Esophagus (tissue), 2 donors: ENCODE measurements at regions not wholly inside any gene's neighbourhood (a gene's known extent, or its start where the extent isn't known, plus 50 kb on each side); places are given as distances from the start of the nearest gene placed in this dataset.

ENCODE experiments used
- H3K27ac ChIP-seq, 2 donors: one replicate each; pipeline ENCODE4 v1.5.1; 2013; ENCODE audit warnings: low read depth in 2 of 2, mild to moderate bottlenecking in 2 of 2, inconsistent platforms in 1 of 2, low read length in 1 of 2, moderate library complexity in 1 of 2
- H3K27me3 ChIP-seq, 2 donors: one replicate each; pipeline ENCODE4 v1.6.1; 2013; ENCODE audit warnings: low read length in 2 of 2, control low read depth in 1 of 2, mild to moderate bottlenecking in 1 of 2; ENCODE audit not compliant: insufficient read depth in 2 of 2, control insufficient read depth in 1 of 2
- H3K36me3 ChIP-seq, 2 donors: one replicate each; pipeline ENCODE4 v1.6.1; 2013; ENCODE audit warnings: low read length in 1 of 2; ENCODE audit not compliant: control insufficient read depth in 2 of 2, insufficient read depth in 2 of 2
- H3K4me1 ChIP-seq, 2 donors: one replicate each; pipeline ENCODE4 v1.6.1; 2013; ENCODE audit warnings: low read length in 1 of 2; ENCODE audit not compliant: control insufficient read depth in 2 of 2, insufficient read depth in 2 of 2
- H3K4me3 ChIP-seq, 2 donors: one replicate each; pipeline ENCODE4 v1.5.1; 2013; ENCODE audit warnings: low read length in 2 of 2, mild to moderate bottlenecking in 2 of 2, low read depth in 1 of 2, moderate library complexity in 1 of 2
- H3K9me3 ChIP-seq, 2 donors: one replicate each; pipeline ENCODE4 v1.6.1; 2013; ENCODE audit warnings: mild to moderate bottlenecking in 2 of 2, low read depth in 1 of 2, low read length in 1 of 2, moderate library complexity in 1 of 2; ENCODE audit not compliant: control insufficient read depth in 2 of 2, insufficient read depth in 1 of 2
- WGBS, 2 donors: extraction: QIAGEN DNeasy Blood & Tissue Kit; methylation state at CpG; one replicate each; pipeline ENCODE4 v1.1.7; 2013; 5-methylcytosine and 5-hydroxymethylcytosine counted together
- donor health status: healthy with polysubstance abuse.
- donor health status: Bipolar disorder and iron deficiency.

DNA sequence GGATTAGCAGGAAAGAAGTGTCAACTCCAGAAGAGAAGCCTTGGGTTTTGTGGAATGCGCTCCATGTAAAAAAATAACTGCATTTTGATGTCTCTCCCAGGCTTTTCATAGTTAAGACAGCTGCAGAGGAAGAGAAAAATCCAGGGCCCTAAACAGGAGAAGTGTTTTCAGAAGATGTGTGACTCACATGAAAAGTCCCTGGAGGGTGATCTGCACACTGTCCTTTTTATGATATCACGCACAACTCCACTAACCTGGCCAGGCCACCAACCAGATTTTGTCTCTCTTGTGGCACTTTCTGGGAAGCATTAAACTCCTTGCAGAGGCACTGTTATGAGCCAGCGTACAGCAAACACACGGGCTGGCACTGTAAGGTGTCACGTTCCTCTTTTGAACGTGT lies 267.3 kb downstream of the FGF9 start:
- Histone ChIP-seq H3K27me3 (no peaks in the 10 kb centered on the region), H3K27ac (no peak overlapping the region), H3K9me3 (peaks cover 0 to 2% of the 10 kb centered on the region in 2 donors), H3K36me3 (no peaks in the 10 kb centered on the region), H3K4me3 (no peak overlapping the region), H3K4me1 (no peaks in the 10 kb centered on the region)
- 38 to 48% methylated on average over 6 of the region's 6 CpGs for WGBS, 2 donors

DNA sequence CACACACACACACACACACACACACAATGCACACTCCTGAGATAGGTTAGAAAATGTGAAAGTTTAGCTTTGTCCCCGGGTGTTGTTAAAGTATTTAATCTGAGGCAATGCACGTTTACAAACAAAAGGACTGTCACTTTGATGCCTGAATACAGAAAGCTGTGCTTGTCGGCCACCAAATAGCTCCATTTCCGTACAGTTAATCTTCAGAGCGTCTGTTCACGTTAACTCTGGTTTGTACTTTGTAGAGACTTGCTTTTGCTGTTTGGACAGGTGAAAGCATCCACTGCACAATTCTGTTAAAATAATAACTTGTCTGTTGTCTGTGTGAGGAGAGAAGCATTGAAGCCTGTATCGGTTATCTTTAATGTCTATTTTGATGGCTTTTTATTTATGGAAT lies 267.8 kb downstream of the FGF9 start:
- Histone ChIP-seq H3K27me3 (no peaks in the 10 kb centered on the region), H3K9me3 (peaks cover 0 to 2% of the 10 kb centered on the region in 2 donors), H3K27ac (no peak overlapping the region), H3K4me1 (no peaks in the 10 kb centered on the region), H3K36me3 (no peaks in the 10 kb centered on the region), H3K4me3 (no peak overlapping the region)
- 44 to 49% methylated on average over 7 of the region's 7 CpGs for WGBS, 2 donors

DNA sequence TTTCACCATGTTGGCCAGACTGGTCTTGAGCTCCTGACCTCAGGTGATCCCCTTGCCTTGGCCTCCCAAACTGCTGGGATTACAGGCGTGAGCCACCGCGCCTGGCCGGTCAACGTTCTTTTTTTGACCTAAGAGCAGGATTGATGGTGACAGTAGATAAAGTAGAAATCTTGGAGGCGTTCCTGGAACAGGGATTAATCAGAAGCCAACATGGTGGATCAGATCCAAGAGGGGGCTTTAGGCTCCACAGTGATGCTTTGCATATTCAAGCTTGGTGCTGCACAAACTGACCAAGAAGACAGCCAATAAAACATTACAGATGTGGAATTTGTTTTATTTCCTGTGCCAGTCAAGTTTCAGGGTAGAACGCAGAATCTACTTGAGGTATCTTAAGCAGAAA lies 271.2 kb downstream of the FGF9 start:
- no peak overlapping the region for H3K4me3 ChIP-seq
- no peak overlapping the region for H3K27ac ChIP-seq
- 79 to 83% methylated on average over 7 of the region's 7 CpGs for WGBS, 2 donors
- H3K36me3 ChIP-seq = no peaks in the 10 kb centered on the region
- no peaks in the 10 kb centered on the region for H3K4me1 ChIP-seq
- peaks cover 4 to 9% of the 10 kb centered on the region in 2 donors for H3K9me3 ChIP-seq
- no peaks in the 10 kb centered on the region for H3K27me3 ChIP-seq

DNA sequence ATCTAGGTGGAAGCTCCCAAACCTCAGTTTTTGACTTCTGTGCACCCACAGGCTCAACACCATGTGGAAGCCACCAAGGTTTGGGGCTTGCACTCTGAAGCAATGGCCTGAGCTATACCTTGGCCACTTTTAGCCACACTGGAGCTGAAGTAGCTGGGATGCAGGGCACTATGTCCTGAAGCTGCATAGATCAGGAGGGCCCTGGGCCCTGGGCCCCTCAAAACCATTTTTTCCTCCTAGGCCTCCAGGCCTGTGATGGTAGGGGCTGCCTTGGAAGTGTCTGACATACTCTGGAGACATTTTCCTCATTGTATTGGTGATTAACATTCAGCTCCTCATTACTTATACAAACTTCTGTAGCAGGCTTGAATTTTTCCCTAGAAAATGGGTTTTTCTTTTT lies 273.7 kb downstream of the FGF9 start:
- peaks cover 4 to 9% of the 10 kb centered on the region in 2 donors for H3K9me3 ChIP-seq
- no peak overlapping the region for H3K4me3 ChIP-seq
- no peaks in the 10 kb centered on the region for H3K36me3 ChIP-seq
- H3K27ac ChIP-seq = no peak overlapping the region
- H3K4me1 ChIP-seq = no peaks in the 10 kb centered on the region
- no peaks in the 10 kb centered on the region for H3K27me3 ChIP-seq

GRCh38 chr13:21945195-21945594 lies 274.3 kb downstream of the FGF9 start:
- no peaks in the 10 kb centered on the region for H3K36me3 ChIP-seq
- H3K4me1 ChIP-seq = no peaks in the 10 kb centered on the region
- H3K27me3 ChIP-seq = no peaks in the 10 kb centered on the region
- H3K27ac ChIP-seq = no peak overlapping the region
- 90 to 94% methylated on average over 3 of the region's 3 CpGs for WGBS, 2 donors
- H3K4me3 ChIP-seq = no peak overlapping the region
- peaks cover 4 to 9% of the 10 kb centered on the region in 2 donors for H3K9me3 ChIP-seq

GRCh38 chr13:21946964-21947363 lies 276.1 kb downstream of the FGF9 start:
- Histone ChIP-seq H3K27ac (no peak overlapping the region), H3K36me3 (no peaks in the 10 kb centered on the region), H3K4me3 (no peak overlapping the region), H3K4me1 (no peaks in the 10 kb centered on the region), H3K9me3 (peaks cover 4 to 9% of the 10 kb centered on the region in 2 donors), H3K27me3 (no peaks in the 10 kb centered on the region)
- WGBS, 2 donors = 91% methylated on average over 6 of the region's 6 CpGs

DNA sequence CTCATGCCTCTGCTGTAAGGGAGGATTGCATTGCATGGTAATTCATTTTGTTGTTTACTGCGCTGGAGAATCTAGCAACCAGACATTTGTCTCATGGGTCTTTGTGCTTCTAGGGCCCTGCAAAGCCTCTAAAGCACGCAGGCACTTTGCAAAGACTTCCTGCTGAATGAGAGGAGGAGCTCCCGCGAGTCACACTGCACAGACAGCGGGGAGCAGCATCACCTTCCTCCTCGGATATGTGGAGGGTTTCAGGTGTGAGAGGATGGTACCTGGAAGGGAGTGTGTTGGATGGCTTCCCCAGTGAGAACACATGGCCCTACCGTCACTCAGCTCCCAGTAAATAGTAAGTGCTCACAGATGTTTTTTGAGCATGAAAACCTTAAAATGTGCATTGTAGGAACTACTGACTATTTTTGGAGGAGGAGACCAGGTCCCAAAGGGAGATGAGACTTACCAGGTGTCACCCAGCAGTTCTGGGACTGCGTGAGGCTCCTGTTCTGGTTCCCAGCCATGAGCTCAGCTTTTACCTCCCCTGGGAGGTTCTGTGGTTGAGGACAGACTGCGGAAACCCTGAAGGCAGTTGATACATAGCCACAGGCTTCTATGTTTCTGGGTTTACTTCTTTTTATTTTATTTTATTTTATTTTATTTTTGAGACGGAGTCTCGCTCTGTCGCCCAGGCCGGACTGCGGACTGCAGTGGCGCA lies 278.0 kb downstream of the FGF9 start:
- H3K4me3 ChIP-seq = no peak overlapping the region
- no peaks in the 10 kb centered on the region for H3K36me3 ChIP-seq
- no peaks in the 10 kb centered on the region for H3K27me3 ChIP-seq
- no peak overlapping the region for H3K27ac ChIP-seq
- H3K4me1 ChIP-seq = no peaks in the 10 kb centered on the region
- H3K9me3 ChIP-seq = peaks cover 4 to 9% of the 10 kb centered on the region in 2 donors
- WGBS, 2 donors = 80 to 83% methylated on average over 9 to 15 of the region's 15 CpGs

DNA sequence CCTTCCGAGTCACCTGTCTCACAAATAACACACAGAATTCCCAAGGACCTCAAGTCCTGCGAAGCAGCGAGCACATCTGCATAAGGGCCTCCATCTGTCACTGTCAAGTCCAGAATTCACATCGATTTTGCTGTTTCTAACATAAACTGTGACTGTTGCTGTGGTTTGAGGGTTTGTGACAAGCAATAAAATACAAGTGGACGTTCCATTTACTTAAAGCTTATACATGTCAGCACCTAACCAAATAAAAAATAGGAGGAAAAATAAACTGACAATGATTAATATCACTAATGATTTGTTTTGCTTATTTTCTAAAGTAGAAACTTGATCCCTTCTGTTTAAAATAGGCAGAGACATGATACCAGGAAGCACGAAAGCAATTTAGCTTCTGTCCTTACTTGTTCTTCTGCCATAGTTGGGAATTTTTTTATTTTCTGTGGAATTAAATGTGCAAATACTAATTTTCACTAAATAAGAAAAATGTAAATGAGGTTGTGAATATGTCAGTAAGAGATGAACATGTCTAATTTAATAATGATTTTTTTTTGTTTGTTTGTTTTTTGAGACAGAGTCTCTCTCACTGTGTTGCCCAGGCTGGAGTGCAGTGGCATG lies 279.1 kb downstream of the FGF9 start:
- 35 to 38% methylated on average over 6 of the region's 6 CpGs for WGBS, 2 donors
- no peaks in the 10 kb centered on the region for H3K27me3 ChIP-seq
- H3K36me3 ChIP-seq = no peaks in the 10 kb centered on the region
- H3K27ac ChIP-seq = no peak overlapping the region
- no peaks in the 10 kb centered on the region for H3K4me1 ChIP-seq
- H3K9me3 ChIP-seq = peaks cover 0 to 3% of the 10 kb centered on the region in 2 donors
- H3K4me3 ChIP-seq = no peak overlapping the region

GRCh38 chr13:21956666-21957065 lies 285.8 kb downstream of the FGF9 start:
- Histone ChIP-seq H3K4me1 (no peaks in the 10 kb centered on the region), H3K27me3 (no peaks in the 10 kb centered on the region), H3K27ac (no peak overlapping the region), H3K36me3 (no peaks in the 10 kb centered on the region), H3K9me3 (peaks cover 0 to 3% of the 10 kb centered on the region in 2 donors), H3K4me3 (no peak overlapping the region)
- 88 to 94% methylated on average over 1 of the region's 1 CpG for WGBS, 2 donors

- no peak overlapping the region for H3K27ac ChIP-seq
- no peaks in the 10 kb centered on the region for H3K36me3 ChIP-seq
- H3K4me3 ChIP-seq = no peak overlapping the region
- H3K4me1 ChIP-seq = no peaks in the 10 kb centered on the region
- H3K9me3 ChIP-seq = peaks cover 0 to 3% of the 10 kb centered on the region in 2 donors
- H3K27me3 ChIP-seq = no peaks in the 10 kb centered on the region
Observed at GRCh38 chr13:21957833-21958232, 287.0 kb downstream of the FGF9 start.
